ENCODE measurements at regions not wholly inside any gene's neighbourhood (a gene's known extent, or its start where the extent isn't known, plus 50 kb on each side); places are given as distances from the start of the nearest gene placed in this dataset.
"Not testable (repeated sequence)": the region's sequence is repeated elsewhere in the genome, so short reads cannot be mapped to it uniquely, and the experiment has no call there.

DNA sequence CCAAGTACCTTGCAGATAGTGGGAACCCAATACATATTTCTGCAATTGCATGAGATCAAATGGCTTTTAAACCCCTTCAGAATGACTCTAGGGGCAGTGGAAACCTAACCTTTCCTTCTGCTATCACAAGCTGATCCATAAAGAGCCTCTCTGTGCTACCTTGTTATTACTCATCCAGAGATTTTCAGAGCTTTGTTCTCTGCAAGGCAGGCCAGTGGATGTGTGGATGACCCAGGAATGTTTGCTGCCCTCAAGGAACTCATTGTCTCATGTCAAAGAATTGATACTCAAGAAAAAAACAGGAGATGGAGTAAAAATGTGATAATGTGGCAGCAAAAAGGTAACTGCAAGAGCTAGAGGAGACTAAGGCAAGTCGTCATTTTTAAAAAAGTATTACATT is 164.1 kb downstream of the HMHB1 start:
- DNase-seq: no peak
- Histone ChIP-seq H3K36me3 (no peaks in the 10 kb centered on the region), H3K4me1 (no peaks in the 10 kb centered on the region), H3K4me3 (ENCODE audit: low read depth, low read length) (no peak overlapping the region), H3K27me3 (no peaks in the 10 kb centered on the region), H3K9me3 (no peaks in the 10 kb centered on the region)
- no peak for TF ChIP-seq CTCF (IDR thresholded peaks at IDR 0.05; ENCODE audit: low read depth, low read length)

DNA sequence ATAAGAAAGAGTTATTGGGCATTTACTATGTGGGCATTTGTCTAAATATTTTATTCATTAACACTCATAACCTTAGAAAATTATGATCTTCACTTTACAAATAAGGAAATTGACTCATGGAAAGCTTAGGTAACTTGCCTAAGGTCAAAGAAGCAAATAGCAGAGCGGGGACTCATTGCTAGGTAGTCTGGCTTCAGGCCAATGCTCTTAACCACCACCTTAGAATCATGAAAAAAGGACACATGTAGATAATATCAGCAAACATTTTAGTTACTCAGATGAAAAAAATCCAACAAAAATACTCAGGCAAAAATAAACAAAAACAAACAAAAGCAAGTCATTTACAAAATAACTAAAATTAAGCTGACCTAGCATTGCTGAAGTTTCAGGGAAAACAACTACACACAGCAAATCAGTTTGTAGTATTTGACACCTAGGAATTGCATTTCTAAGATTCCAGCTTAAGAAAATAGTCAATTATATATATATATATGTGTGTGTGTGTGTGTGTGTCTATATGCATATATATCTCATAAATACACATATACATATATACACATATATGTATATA is 166.0 kb downstream of the HMHB1 start:
- H3K27me3 ChIP-seq: no peaks in the 10 kb centered on the region
- no peaks in the 10 kb centered on the region for H3K4me1 ChIP-seq
- no peak overlapping the region for H3K4me3 ChIP-seq (ENCODE audit: low read depth, low read length)
- TF ChIP-seq CTCF (IDR thresholded peaks at IDR 0.05; ENCODE audit: low read depth, low read length): no peak
- no peaks in the 10 kb centered on the region for H3K36me3 ChIP-seq
- H3K9me3 ChIP-seq: no peaks in the 10 kb centered on the region; the same call in 1 of the 2 replicates
- no peak for DNase-seq

DNA sequence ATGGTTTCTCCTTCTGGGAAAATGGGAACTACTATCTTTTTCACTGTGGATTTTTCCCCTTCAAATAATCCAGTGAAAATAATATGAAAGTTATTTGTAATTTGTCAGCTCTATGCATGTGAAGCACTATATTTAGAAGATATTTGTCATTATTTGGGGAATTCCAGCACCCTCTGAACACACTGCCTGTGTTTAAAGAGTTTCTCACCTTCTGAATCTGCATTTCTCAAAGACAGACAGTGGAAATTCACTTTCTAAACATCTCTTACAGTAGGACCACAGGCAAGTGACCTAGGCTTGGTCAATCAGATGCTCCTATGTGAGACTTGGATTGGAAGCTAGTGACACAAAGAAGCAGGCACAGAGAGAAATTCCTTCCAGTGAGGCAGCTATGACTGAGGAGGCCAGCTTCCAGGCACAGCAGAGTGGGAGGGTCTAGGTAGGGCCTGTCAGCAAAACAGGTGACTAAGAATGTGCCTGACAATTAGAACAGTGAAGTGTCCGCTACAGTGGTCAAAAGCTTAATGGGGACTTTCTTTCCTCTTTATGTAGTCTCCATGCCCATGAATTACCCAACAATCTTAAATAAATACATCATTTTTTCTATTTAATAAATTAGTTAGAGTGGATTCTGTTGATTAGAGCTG is 167.2 kb downstream of the HMHB1 start:
- no peak overlapping the region for H3K4me3 ChIP-seq (ENCODE audit: low read depth, low read length)
- H3K4me1 ChIP-seq: no peaks in the 10 kb centered on the region
- H3K36me3 ChIP-seq: no peaks in the 10 kb centered on the region
- H3K9me3 ChIP-seq: no peaks in the 10 kb centered on the region; the same call in 1 of the 2 replicates
- DNase-seq: no peak
- H3K27me3 ChIP-seq: no peaks in the 10 kb centered on the region
- TF ChIP-seq CTCF (IDR thresholded peaks at IDR 0.05; ENCODE audit: low read depth, low read length): no peak

DNA sequence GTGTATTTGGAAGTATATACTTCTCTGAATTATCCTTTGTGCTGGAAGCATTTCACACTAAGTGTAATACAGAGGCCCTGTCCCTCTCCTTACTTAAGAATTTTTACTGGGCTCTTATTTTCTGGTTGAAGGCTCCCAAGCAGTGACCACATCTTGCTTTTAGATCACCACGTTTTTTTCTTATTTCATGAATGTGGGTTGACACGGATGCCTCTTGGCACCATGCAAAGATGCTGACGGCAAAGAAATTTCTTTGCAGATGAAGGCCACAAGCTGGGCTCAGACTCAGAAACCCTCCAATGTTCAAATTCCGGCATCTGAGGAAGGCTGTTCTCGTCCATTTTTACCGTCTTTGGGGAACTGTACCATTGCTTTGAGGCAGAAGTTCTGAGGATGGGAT is 168.5 kb downstream of the HMHB1 start:
- no peaks in the 10 kb centered on the region for H3K27me3 ChIP-seq
- TF ChIP-seq CTCF (IDR thresholded peaks at IDR 0.05; ENCODE audit: low read depth, low read length): no peak
- no peak for DNase-seq
- no peaks in the 10 kb centered on the region for H3K4me1 ChIP-seq
- H3K36me3 ChIP-seq: no peaks in the 10 kb centered on the region
- no peaks in the 10 kb centered on the region; the same call in 1 of the 2 replicates for H3K9me3 ChIP-seq
- no peak overlapping the region for H3K4me3 ChIP-seq (ENCODE audit: low read depth, low read length)

GRCh38 chr5:143982957-143983356 is 171.0 kb downstream of the HMHB1 start:
- H3K4me3 ChIP-seq (ENCODE audit: low read depth, low read length); H3K27me3 ChIP-seq; H3K36me3 ChIP-seq; DNase-seq; H3K4me1 ChIP-seq; H3K9me3 ChIP-seq: not testable (repeated sequence)

DNA sequence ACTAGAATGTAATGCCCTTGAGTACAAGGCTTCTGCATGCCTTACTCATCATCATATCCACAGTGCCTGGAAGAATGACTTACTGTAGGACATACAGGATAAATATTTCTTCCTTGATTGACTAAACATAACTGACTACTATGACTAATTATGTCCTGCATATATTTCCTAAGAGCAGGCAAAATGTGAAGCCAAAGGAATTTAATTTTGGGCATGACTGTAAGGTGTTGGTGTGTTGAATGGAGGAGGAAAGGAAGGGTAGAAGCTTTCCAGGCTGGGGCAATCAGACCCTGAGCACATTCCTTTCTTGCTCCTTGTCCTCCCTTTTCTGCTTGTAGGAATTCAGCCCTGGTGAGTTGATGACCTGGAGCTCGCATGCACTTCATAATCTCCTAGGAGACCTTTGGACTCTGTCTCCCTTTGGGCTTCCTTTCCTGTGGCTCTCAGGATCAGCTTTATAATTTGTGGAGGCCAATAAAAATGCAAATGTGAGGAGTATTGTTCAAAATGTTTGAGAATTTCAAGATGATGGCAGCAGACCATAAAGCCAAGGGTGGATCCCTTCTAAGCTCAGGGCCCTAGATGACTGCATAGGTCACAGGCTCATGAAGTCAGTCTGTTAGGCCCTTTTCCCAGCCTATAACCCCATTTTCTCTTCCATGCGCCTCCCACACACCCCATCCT is 174.0 kb downstream of the HMHB1 start:
- DNase-seq: no peak
- no peaks in the 10 kb centered on the region for H3K27me3 ChIP-seq
- H3K36me3 ChIP-seq: no peaks in the 10 kb centered on the region
- H3K4me3 ChIP-seq (ENCODE audit: low read depth, low read length): no peak overlapping the region
- TF ChIP-seq CTCF (IDR thresholded peaks at IDR 0.05; ENCODE audit: low read depth, low read length): no peak
- no peaks in the 10 kb centered on the region; the same call in 1 of the 2 replicates for H3K9me3 ChIP-seq
- H3K4me1 ChIP-seq: no peaks in the 10 kb centered on the region

Data from BE2C (cell line).